ENCODE measurements at regions not wholly inside any gene's neighbourhood (a gene's known extent, or its start where the extent isn't known, plus 50 kb on each side); places are given as distances from the start of the nearest gene placed in this dataset.

DNA sequence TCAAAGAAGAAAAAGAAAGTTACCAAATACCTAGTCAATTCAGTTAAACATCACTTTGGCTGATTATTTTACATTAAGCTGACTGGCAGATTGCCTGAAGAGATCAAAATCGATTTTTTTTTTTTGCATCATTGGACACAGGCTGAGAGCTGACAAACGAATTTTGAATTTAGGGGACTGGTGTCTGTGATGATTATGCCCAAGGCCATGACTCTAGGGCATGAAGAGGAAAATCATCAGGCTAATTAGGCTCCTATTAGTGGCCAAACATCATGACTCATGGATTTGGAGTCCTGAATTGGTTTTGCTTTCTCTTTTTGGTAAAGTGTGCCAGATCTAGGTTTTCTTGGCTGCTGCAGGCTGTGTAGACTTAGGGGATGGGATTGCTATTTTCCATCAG lies 829.3 kb upstream of the LCORL start:
- no peak for DNase-seq (ENCODE audit: low read depth in 1 of 2, low spot score in 1 of 2)
- TF ChIP-seq GABPA (IDR thresholded peaks at IDR 0.05; ENCODE audit: low read depth): no peak
- no peak for TF ChIP-seq SPI1 (IDR thresholded peaks at IDR 0.05; ENCODE audit: borderline replicate concordance, low read depth)
- TF ChIP-seq, protein P1, sequence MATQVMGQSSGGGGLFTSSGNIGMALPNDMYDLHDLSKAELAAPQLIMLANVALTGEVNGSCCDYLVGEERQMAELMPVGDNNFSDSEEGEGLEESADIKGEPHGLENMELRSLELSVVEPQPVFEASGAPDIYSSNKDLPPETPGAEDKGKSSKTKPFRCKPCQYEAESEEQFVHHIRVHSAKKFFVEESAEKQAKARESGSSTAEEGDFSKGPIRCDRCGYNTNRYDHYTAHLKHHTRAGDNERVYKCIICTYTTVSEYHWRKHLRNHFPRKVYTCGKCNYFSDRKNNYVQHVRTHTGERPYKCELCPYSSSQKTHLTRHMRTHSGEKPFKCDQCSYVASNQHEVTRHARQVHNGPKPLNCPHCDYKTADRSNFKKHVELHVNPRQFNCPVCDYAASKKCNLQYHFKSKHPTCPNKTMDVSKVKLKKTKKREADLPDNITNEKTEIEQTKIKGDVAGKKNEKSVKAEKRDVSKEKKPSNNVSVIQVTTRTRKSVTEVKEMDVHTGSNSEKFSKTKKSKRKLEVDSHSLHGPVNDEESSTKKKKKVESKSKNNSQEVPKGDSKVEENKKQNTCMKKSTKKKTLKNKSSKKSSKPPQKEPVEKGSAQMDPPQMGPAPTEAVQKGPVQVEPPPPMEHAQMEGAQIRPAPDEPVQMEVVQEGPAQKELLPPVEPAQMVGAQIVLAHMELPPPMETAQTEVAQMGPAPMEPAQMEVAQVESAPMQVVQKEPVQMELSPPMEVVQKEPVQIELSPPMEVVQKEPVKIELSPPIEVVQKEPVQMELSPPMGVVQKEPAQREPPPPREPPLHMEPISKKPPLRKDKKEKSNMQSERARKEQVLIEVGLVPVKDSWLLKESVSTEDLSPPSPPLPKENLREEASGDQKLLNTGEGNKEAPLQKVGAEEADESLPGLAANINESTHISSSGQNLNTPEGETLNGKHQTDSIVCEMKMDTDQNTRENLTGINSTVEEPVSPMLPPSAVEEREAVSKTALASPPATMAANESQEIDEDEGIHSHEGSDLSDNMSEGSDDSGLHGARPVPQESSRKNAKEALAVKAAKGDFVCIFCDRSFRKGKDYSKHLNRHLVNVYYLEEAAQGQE (IDR thresholded peaks at IDR 0.05; ENCODE audit: insufficient replicate concordance, low read depth): no peak
- TF ChIP-seq POLR2AphosphoS5 (IDR thresholded peaks at IDR 0.05; ENCODE audit: low read depth): no peak
- TF ChIP-seq, protein P2, sequence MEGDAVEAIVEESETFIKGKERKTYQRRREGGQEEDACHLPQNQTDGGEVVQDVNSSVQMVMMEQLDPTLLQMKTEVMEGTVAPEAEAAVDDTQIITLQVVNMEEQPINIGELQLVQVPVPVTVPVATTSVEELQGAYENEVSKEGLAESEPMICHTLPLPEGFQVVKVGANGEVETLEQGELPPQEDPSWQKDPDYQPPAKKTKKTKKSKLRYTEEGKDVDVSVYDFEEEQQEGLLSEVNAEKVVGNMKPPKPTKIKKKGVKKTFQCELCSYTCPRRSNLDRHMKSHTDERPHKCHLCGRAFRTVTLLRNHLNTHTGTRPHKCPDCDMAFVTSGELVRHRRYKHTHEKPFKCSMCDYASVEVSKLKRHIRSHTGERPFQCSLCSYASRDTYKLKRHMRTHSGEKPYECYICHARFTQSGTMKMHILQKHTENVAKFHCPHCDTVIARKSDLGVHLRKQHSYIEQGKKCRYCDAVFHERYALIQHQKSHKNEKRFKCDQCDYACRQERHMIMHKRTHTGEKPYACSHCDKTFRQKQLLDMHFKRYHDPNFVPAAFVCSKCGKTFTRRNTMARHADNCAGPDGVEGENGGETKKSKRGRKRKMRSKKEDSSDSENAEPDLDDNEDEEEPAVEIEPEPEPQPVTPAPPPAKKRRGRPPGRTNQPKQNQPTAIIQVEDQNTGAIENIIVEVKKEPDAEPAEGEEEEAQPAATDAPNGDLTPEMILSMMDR (IDR thresholded peaks at IDR 0.05; ENCODE audit: insufficient read depth, low read length): no peak
- Histone ChIP-seq H3K4me3 (replicated peaks; ENCODE audit: insufficient read depth, low read length) (no peak overlapping the region), H3K27ac (replicated peaks) (no peak overlapping the region), H3K27me3 (ENCODE audit: insufficient read depth, poor library complexity, severe bottlenecking) (no peaks in the 10 kb centered on the region)

DNA sequence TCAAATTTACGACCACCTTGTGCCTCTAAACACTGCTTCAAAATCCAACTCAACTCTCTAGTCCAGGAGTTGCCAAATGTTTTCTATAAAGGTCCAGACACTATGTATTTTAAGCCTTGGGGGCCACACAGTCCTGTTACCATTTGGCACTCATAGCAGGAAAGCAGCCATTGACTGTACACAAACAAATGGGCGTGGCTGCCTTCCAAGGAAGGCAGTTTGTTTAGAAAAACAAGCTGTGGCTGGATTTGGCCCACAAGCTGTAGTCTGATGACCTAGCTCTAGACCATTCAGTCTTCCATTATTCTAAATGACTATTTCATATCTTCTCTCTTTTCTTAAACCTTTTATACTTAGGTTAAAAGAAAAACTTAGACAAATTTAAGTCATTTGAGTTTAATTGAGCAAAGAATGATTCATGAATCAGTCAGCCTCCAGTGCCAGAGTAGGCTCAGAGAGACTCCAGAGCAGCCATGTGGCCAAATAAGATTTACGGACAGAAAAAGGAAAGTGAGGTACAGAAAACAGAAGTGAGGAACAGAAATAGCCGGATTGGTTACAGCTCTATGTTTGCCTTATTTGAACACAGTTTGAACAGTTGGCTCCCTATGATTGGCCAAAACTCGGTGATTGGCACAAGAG lies 825.8 kb upstream of the LCORL start:
- Histone ChIP-seq H3K27ac (replicated peaks) (no peak overlapping the region), H3K4me3 (replicated peaks; ENCODE audit: insufficient read depth, low read length) (no peak overlapping the region), H3K27me3 (ENCODE audit: insufficient read depth, poor library complexity, severe bottlenecking) (no peaks in the 10 kb centered on the region)
- no peak for DNase-seq (ENCODE audit: low read depth in 1 of 2, low spot score in 1 of 2)
- no peak for TF ChIP-seq SPI1 (IDR thresholded peaks at IDR 0.05; ENCODE audit: borderline replicate concordance, low read depth)
- TF ChIP-seq, protein P1 (IDR thresholded peaks at IDR 0.05; ENCODE audit: insufficient replicate concordance, low read depth): no peak
- no peak for TF ChIP-seq GABPA (IDR thresholded peaks at IDR 0.05; ENCODE audit: low read depth)
- no peak for TF ChIP-seq POLR2AphosphoS5 (IDR thresholded peaks at IDR 0.05; ENCODE audit: low read depth)
- TF ChIP-seq, protein P2 (IDR thresholded peaks at IDR 0.05; ENCODE audit: insufficient read depth, low read length): no peak

GRCh38 chr4:18846313-18846712 lies 824.8 kb upstream of the LCORL start:
- no peaks in the 10 kb centered on the region for H3K27me3 ChIP-seq (ENCODE audit: insufficient read depth, poor library complexity, severe bottlenecking)
- TF ChIP-seq, protein P1 (IDR thresholded peaks at IDR 0.05; ENCODE audit: insufficient replicate concordance, low read depth): no peak
- TF ChIP-seq GABPA (IDR thresholded peaks at IDR 0.05; ENCODE audit: low read depth) (no peak), POLR2AphosphoS5 (IDR thresholded peaks at IDR 0.05; ENCODE audit: low read depth) (no peak), SPI1 (IDR thresholded peaks at IDR 0.05; ENCODE audit: borderline replicate concordance, low read depth) (no peak)
- TF ChIP-seq, protein P2 (IDR thresholded peaks at IDR 0.05; ENCODE audit: insufficient read depth, low read length): no peak
- no peak for DNase-seq (ENCODE audit: low read depth in 1 of 2, low spot score in 1 of 2)

More at GRCh38 chr4:18846313-18846712, 824.8 kb upstream of the LCORL start:
- no peak overlapping the region for H3K27ac ChIP-seq (replicated peaks)
- no peak overlapping the region for H3K4me3 ChIP-seq (replicated peaks; ENCODE audit: insufficient read depth, low read length)

Data from HL-60 (cell line).